OCI-LY7 (cell line): ENCODE measurements at regions not wholly inside any gene's neighbourhood (a gene's known extent, or its start where the extent isn't known, plus 50 kb on each side); places are given as distances from the start of the nearest gene placed in this dataset.

Experiments used
- BruUV-seq: library from RNA; stranded (reverse); fragments of 400-500 nt; replicated peaks from 2 replicates; lab custom pipeline; 2021; lab: Mats Ljungman, UMichigan
- CTCF ChIA-PET: fragments of 300-600 bp; sonication (Branson Sonifier 250); formaldehyde crosslinking; loops from one replicate; lab custom pipeline; 2022; ENCODE audit warnings: antibody characterized with exemption; ENCODE audit not compliant: unreplicated experiment; lab: Charles Lee
- POLR2A ChIA-PET: fragments of 300-600 bp; sonication (Branson Sonifier 250); formaldehyde crosslinking; loops from one replicate; lab custom pipeline; 2022; ENCODE audit warnings: antibody characterized with exemption; lab: Charles Lee
- DNase-seq: peaks from one replicate; pipeline ENCODE4 v3.0.0-alpha.2; 2015; ENCODE audit warnings: low spot score
- H2AFZ ChIP-seq: fragments of 200-600 bp; sonication (generic), shearing (Covaris generic); 2 replicates; pipeline ENCODE4 v1.6.1; 2014; ENCODE audit warnings: mild to moderate bottlenecking, antibody characterized with exemption, low read length, moderate library complexity
- H3K27ac ChIP-seq: fragments of 200-600 bp; sonication (generic); 2 replicates; pipeline ENCODE4 v1.5.1; 2014; ENCODE audit warnings: mixed run types, low read depth, mild to moderate bottlenecking, moderate library complexity, low read length, inconsistent platforms; ENCODE audit not compliant: poor library complexity, severe bottlenecking
- H3K36me3 ChIP-seq: fragments of 200-600 bp; sonication (generic); 2 replicates; pipeline ENCODE4 v1.6.1; 2014; ENCODE audit warnings: mild to moderate bottlenecking, antibody characterized with exemption, low read length, moderate library complexity, mixed read lengths; ENCODE audit not compliant: insufficient read depth
- H3K4me1 ChIP-seq: fragments of 200-600 bp; sonication (generic); 2 replicates; pipeline ENCODE4 v1.5.1; 2014; ENCODE audit warnings: mild to moderate bottlenecking, low read length; ENCODE audit not compliant: insufficient read depth, poor library complexity, severe bottlenecking
- H3K4me2 ChIP-seq: fragments of 200-600 bp; sonication (generic); 2 replicates; pipeline ENCODE4 v1.6.1; 2014; ENCODE audit warnings: mild to moderate bottlenecking, low read length
- H3K4me3 ChIP-seq: fragments of 200-600 bp; sonication (generic); 2 replicates; pipeline ENCODE4 v1.5.1; 2014; ENCODE audit warnings: mild to moderate bottlenecking, low read depth, low read length; ENCODE audit not compliant: poor library complexity, severe bottlenecking
- H3K79me2 ChIP-seq: fragments of 200-600 bp; sonication (generic); 2 replicates; pipeline ENCODE4 v1.6.1; 2016; ENCODE audit warnings: low read depth, mild to moderate bottlenecking, low read length, moderate library complexity, mixed read lengths; ENCODE audit not compliant: insufficient read depth
- H3K9me2 ChIP-seq: fragments of 200-600 bp; sonication (generic); 2 replicates; pipeline ENCODE4 v1.6.1; 2016; ENCODE audit warnings: mild to moderate bottlenecking, low read length, mixed read lengths; ENCODE audit not compliant: insufficient read depth
- H3K9me3 ChIP-seq: fragments of 200-600 bp; sonication (generic); 2 replicates; pipeline ENCODE4 v1.6.1; 2014; ENCODE audit warnings: mild to moderate bottlenecking, mixed run types, low read length, mixed read lengths
- H4K20me1 ChIP-seq: fragments of 200-600 bp; sonication (generic); 2 replicates; pipeline ENCODE4 v1.6.1; 2014; ENCODE audit warnings: mild to moderate bottlenecking, antibody characterized with exemption, low read length, moderate library complexity, mixed read lengths; ENCODE audit not compliant: insufficient read depth
- EZH2phosphoT487 ChIP-seq: fragments of 200-600 bp; sonication (generic); IDR thresholded peaks from 2 replicates; pipeline ENCODE4 v1.6.1; 2018; ENCODE audit warnings: low read depth, borderline replicate concordance, mild to moderate bottlenecking, mixed run types, antibody characterized with exemption, low read length, moderate library complexity, mixed read lengths
- intact Hi-C: fragments of 100-400 bp; cut with micrococcal nuclease; formaldehyde crosslinking; loops from one replicate; pipeline ENCODE4 v1.10.0; 2022; ENCODE audit not compliant: unreplicated experiment
- TF ChIP-seq, protein P1 (sequence below): fragments of 200-600 bp; sonication (generic); conservative IDR thresholded peaks from 2 replicates; pipeline ENCODE4 v1.5.1; 2014; ENCODE audit warnings: mild to moderate bottlenecking, antibody characterized with exemption, low read length, moderate library complexity, mixed read lengths

DNA sequence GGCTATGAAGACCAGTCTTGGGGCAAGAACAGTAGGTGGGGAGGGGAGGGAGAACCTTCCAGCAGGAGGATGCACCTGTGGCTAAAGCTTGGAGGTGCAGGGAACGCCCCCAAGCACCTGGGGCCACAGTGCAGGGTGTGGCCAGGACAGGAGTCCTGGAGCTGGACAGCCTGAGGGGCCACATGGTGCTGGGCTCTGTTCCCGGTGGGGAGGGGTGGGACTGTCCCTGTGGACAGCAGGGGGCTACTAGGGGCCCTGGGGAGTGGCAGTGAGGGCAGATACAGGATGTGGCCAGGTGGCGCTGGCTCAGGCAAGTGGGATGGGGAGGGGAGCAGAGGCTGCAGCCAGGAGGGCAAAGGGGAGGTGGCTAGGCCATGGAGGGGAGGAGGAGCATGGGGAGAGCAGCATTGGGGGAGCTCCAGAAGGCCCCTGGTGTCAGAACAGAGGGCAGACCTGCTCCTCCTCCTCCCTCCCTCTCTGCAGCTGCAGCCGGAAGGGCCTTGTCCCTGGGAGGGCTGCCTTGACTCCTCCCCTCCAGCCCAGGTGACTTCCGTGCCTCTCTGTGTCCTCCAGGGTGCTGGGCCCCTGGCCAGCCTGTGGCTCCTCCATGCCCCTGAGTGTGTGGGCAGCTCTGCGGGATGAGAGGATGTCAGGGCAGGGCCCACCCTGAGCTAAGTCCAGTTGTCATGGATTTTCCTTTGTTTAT is 68.4 kb upstream of the DLK1 start:
- Histone ChIP-seq H3K79me2 (no peaks in the 10 kb centered on the region), H2AFZ (no peak overlapping the region), H3K9me2 (no peaks in the 10 kb centered on the region), H4K20me1 (no peaks in the 10 kb centered on the region), H3K4me2 (no peak overlapping the region), H3K27ac (no peak overlapping the region), H3K36me3 (no peaks in the 10 kb centered on the region), H3K4me3 (no peak overlapping the region), H3K4me1 (peaks cover 7% of the 10 kb centered on the region), H3K9me3 (no peaks in the 10 kb centered on the region)
- BruUV-seq: no TSS peak
- no peak for DNase-seq
- no peak for TF ChIP-seq EZH2phosphoT487
- TF ChIP-seq, protein P1, sequence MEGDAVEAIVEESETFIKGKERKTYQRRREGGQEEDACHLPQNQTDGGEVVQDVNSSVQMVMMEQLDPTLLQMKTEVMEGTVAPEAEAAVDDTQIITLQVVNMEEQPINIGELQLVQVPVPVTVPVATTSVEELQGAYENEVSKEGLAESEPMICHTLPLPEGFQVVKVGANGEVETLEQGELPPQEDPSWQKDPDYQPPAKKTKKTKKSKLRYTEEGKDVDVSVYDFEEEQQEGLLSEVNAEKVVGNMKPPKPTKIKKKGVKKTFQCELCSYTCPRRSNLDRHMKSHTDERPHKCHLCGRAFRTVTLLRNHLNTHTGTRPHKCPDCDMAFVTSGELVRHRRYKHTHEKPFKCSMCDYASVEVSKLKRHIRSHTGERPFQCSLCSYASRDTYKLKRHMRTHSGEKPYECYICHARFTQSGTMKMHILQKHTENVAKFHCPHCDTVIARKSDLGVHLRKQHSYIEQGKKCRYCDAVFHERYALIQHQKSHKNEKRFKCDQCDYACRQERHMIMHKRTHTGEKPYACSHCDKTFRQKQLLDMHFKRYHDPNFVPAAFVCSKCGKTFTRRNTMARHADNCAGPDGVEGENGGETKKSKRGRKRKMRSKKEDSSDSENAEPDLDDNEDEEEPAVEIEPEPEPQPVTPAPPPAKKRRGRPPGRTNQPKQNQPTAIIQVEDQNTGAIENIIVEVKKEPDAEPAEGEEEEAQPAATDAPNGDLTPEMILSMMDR: no peak
- ChIA-PET POLR2A (no interaction called here), CTCF (no interaction called here)
- intact Hi-C loops: no loop called here

- TF ChIP-seq, protein P1: no peak
- no peak for TF ChIP-seq EZH2phosphoT487
- no peak for DNase-seq
- no peaks in the 10 kb centered on the region for H3K9me3 ChIP-seq
- no peak overlapping the region for H3K4me2 ChIP-seq
- no peak overlapping the region for H2AFZ ChIP-seq
- no peak overlapping the region for H3K4me3 ChIP-seq
- CTCF ChIA-PET: no interaction called here
- no peak overlapping the region for H3K27ac ChIP-seq
- no peaks in the 10 kb centered on the region for H3K36me3 ChIP-seq
- no peaks in the 10 kb centered on the region for H3K79me2 ChIP-seq
- H3K4me1 ChIP-seq: peaks cover under 1% of the 10 kb centered on the region
- POLR2A ChIA-PET: no interaction called here
- intact Hi-C loops: no loop called here
- BruUV-seq: no TSS peak
- H4K20me1 ChIP-seq: no peaks in the 10 kb centered on the region
- no peaks in the 10 kb centered on the region for H3K9me2 ChIP-seq
These were observed 67.2 kb upstream of the DLK1 start for GRCh38 chr14:100659345-100660001.

- CTCF ChIA-PET: no interaction called here
- intact Hi-C loops: no loop called here
These were observed 66.2 kb upstream of the DLK1 start for GRCh38 chr14:100660498-100660881.

More at GRCh38 chr14:100660498-100660881, 66.2 kb upstream of the DLK1 start:
- no peak for DNase-seq
- Histone ChIP-seq H3K4me1 (no peaks in the 10 kb centered on the region), H2AFZ (no peak overlapping the region), H3K9me2 (no peaks in the 10 kb centered on the region), H4K20me1 (no peaks in the 10 kb centered on the region), H3K27ac (no peak overlapping the region), H3K4me3 (no peak overlapping the region), H3K4me2 (no peak overlapping the region), H3K79me2 (no peaks in the 10 kb centered on the region), H3K36me3 (no peaks in the 10 kb centered on the region), H3K9me3 (no peaks in the 10 kb centered on the region)
- TF ChIP-seq, protein P1: no peak
- TF ChIP-seq EZH2phosphoT487: no peak
- POLR2A ChIA-PET: no interaction called here
- BruUV-seq: no TSS peak
